Esophagus muscularis mucosa (tissue), 4 donors: ENCODE measurements at regions not wholly inside any gene's neighbourhood (a gene's known extent, or its start where the extent isn't known, plus 50 kb on each side); places are given as distances from the start of the nearest gene placed in this dataset.
"Not testable (repeated sequence)": the region's sequence is repeated elsewhere in the genome, so short reads cannot be mapped to it uniquely, and the experiment has no call there.

Source experiments
- DNase-seq: peaks from one replicate; pipeline ENCODE4 v3.0.0-alpha.2; 2017; ENCODE audit errors: extremely low spot score
- H3K27ac ChIP-seq, 4 donors: fragments of 200-600 bp; sonication (generic); replicated peaks in 1 of 4; 1 replicate in 3 of 4; 2 replicates in 1 of 4; pipeline ENCODE4 v1.5.1; 2016 to 2019; ENCODE audit warnings: mild to moderate bottlenecking in 1 of 4
- H3K27me3 ChIP-seq, 4 donors: fragments of 200-600 bp; sonication (generic); one replicate each; pipeline versions ENCODE4 v1.5.1 to v1.6.0; 2016 to 2019
- H3K36me3 ChIP-seq, 4 donors: fragments of 200-600 bp; sonication (generic); one replicate each; pipeline ENCODE4 v1.5.1; 2016 to 2019
- H3K4me1 ChIP-seq, 4 donors: fragments of 200-600 bp; sonication (generic); one replicate each; pipeline ENCODE4 v1.5.1; 2016 to 2019
- H3K4me3 ChIP-seq, 4 donors: fragments of 200-600 bp; sonication (generic); 1 replicate in 2 of 4; 2 replicates in 2 of 4; pipeline ENCODE4 v1.5.1; 2016 to 2019; ENCODE audit warnings: mild to moderate bottlenecking in 4 of 4, moderate library complexity in 1 of 4
- H3K9me3 ChIP-seq, 4 donors: fragments of 200-600 bp; sonication (generic); 1 replicate in 3 of 4; 2 replicates in 1 of 4; pipeline ENCODE4 v1.5.1; 2016 to 2019
- EP300 ChIP-seq: sonication (generic); formaldehyde crosslinking; IDR thresholded peaks from one replicate; pipeline ENCODE4 v1.6.1; 2017; ENCODE audit warnings: antibody characterized with exemption
- POLR2A ChIP-seq: fragments of 450-650 bp; IDR thresholded peaks from one replicate; pipeline ENCODE4 v1.6.1; 2017; ENCODE audit warnings: antibody characterized with exemption, moderate library complexity, mild to moderate bottlenecking, low read depth
- POLR2AphosphoS5 ChIP-seq, 2 donors: sonication (generic); formaldehyde crosslinking; IDR thresholded peaks; one replicate each; pipeline ENCODE4 v1.6.1; 2017; ENCODE audit warnings: antibody characterized with exemption in 2 of 2
- WGBS: methylation state at CpG from one replicate; pipeline ENCODE4 v1.1.5; 2018; 5-methylcytosine and 5-hydroxymethylcytosine counted together
- intact Hi-C: fragments of 100-400 bp; cut with DNase I; formaldehyde crosslinking; loops from one replicate; pipeline ENCODE4 v1.15.1; 2023
- TF ChIP-seq, protein P1 (sequence below), 3 experiments: fragments of 200-600 bp in 2 of 3; fragments of 450-650 bp in 1 of 3; sonication (generic) in 2 of 3; IDR thresholded peaks; one replicate each; pipeline ENCODE4 v1.5.1; 2017 to 2019; ENCODE audit warnings: antibody characterized with exemption in 3 of 3, mild to moderate bottlenecking in 2 of 3, moderate library complexity in 1 of 3

DNA sequence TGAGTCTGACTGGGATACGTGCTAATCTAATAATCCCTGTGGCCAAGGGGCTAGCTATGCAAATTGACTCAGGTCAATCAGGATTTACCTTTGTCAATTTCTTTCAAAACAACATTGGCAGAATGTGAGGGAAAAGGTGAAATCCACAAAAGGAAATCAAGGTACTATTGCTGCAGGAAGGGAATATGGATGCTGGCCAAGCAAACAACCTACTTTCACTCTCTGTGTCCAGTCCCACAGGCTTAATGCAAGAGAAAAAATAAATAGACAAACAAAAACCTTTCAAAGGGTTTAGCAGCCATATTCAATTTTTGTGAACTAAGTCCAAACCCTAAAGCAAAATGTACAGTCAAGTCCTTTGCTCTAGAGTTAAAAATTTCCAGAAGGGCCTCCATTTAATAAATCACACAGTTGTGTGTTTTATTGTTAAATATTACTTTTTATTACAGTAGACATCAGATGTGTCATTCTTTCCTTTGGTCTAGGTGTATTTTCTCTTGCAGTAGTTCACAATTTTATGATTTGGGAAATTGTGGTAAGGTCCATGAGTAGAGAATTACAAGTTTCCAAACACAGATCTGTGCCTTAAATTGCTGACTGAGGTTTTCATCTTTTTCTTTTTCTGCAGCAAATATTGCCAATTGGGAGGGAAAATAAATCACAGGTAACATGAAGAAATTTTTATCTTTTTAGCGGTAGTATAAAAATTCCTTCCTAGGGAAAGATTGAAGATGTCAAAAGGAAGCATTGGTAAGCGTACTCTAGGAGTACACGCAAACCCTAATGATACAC is 309.1 kb downstream of the DMAC1 start:
- H3K4me1 ChIP-seq: peaks cover 0 to 3% (median 0%) of the 10 kb centered on the region in 4 donors
- DNase-seq: no peak
- TF ChIP-seq EP300 (no peak), POLR2A (no peak), POLR2AphosphoS5 (IDR thresholded peaks at IDR 0.05) (no peak)
- TF ChIP-seq, protein P1, sequence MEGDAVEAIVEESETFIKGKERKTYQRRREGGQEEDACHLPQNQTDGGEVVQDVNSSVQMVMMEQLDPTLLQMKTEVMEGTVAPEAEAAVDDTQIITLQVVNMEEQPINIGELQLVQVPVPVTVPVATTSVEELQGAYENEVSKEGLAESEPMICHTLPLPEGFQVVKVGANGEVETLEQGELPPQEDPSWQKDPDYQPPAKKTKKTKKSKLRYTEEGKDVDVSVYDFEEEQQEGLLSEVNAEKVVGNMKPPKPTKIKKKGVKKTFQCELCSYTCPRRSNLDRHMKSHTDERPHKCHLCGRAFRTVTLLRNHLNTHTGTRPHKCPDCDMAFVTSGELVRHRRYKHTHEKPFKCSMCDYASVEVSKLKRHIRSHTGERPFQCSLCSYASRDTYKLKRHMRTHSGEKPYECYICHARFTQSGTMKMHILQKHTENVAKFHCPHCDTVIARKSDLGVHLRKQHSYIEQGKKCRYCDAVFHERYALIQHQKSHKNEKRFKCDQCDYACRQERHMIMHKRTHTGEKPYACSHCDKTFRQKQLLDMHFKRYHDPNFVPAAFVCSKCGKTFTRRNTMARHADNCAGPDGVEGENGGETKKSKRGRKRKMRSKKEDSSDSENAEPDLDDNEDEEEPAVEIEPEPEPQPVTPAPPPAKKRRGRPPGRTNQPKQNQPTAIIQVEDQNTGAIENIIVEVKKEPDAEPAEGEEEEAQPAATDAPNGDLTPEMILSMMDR (IDR thresholded peaks at IDR 0.05): no peak
- H3K4me3 ChIP-seq: no peak overlapping the region
- no peaks in the 10 kb centered on the region for H3K9me3 ChIP-seq
- intact Hi-C loops: no loop called here
- H3K27me3 ChIP-seq: no peaks in the 10 kb centered on the region
- WGBS: 96% methylated on average over 4 of the region's 4 CpGs
- no peaks in the 10 kb centered on the region for H3K36me3 ChIP-seq
- no peak overlapping the region for H3K27ac ChIP-seq

DNA sequence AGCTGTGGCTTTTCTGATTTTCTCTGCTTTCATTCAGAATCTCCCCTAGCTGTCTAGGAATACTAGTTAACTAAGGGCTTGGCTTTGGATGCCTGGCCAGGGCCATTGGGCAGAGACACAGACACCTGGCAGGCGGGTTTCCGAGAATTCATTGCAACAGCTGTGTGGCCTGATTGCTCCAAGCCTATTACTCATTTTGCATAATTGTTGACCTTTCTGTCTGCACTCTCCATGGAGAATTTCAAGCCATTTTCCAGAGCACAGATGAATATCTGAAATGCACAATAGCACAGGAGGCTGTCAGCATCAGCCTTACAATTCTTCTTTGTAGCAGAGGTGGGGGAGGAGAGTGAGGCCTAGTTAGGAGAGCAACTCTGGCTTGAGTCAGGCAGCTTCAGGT is 310.5 kb downstream of the DMAC1 start:
- no peak for TF ChIP-seq EP300
- WGBS: 66% methylated on average over 2 of the region's 2 CpGs
- intact Hi-C loops: no loop called here

DNA sequence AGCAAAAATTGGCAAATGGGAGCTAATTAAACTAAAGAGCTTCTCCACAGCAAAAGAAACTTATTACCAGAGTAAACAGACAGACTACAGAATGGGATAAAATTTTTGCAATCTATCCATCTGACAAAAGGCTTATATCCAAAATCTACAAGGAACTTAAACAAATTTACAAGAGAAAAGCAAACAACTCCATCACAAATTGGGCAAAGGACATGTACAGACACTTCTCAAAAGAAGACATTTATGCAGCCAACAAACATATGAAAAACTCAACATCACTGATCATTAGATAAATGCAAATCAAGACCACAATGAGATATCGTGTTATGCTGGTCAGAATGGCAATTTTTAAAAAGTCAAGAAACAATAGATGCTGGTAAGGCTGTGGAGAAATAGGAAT is 315.6 kb downstream of the DMAC1 start:
- H3K27me3 ChIP-seq, H3K4me1 ChIP-seq, H3K9me3 ChIP-seq, DNase-seq, H3K4me3 ChIP-seq, H3K36me3 ChIP-seq, intact Hi-C loops, H3K27ac ChIP-seq: not testable (repeated sequence)
- WGBS: 84% methylated on average over 1 of the region's 1 CpG

More for the DNA sequence above, 310.5 kb downstream of the DMAC1 start:
- Histone ChIP-seq H3K36me3 (no peaks in the 10 kb centered on the region), H3K9me3 (no peaks in the 10 kb centered on the region), H3K4me1 (peaks cover 0 to 3% (median 0%) of the 10 kb centered on the region in 4 donors), H3K27me3 (no peaks in the 10 kb centered on the region), H3K4me3 (no peak overlapping the region), H3K27ac (no peak overlapping the region)
- no peak for DNase-seq

DNA sequence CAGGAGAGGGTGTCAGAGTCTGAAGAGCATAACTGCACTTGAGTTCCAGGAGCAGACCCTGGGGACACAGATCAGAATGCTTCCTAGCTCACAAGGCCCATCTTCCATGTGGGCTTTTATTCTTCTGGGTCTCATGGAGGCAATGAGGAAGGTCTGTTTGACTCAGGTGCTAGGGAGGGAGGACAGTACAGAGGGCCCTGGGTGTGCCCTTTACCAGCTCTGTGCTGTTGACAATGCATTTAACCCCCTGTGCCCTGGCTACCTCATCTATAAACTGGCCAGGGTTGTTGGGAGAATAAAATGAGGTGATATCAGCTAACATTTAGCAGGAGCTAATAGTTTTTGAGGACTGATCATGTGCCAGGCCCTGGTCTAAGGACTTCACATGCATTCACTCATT is 318.0 kb downstream of the DMAC1 start:
- no peak for DNase-seq
- intact Hi-C loops: no loop called here
- no peaks in the 10 kb centered on the region for H3K27me3 ChIP-seq
- no peak overlapping the region for H3K27ac ChIP-seq
- no peak for TF ChIP-seq POLR2A
- TF ChIP-seq, protein P1 (IDR thresholded peaks at IDR 0.05): no peak
- TF ChIP-seq POLR2AphosphoS5 (IDR thresholded peaks at IDR 0.05): no peak
- no peak for TF ChIP-seq EP300
- no peaks in the 10 kb centered on the region for H3K4me1 ChIP-seq
- no peak overlapping the region for H3K4me3 ChIP-seq
- H3K36me3 ChIP-seq: no peaks in the 10 kb centered on the region
- no peaks in the 10 kb centered on the region for H3K9me3 ChIP-seq

DNA sequence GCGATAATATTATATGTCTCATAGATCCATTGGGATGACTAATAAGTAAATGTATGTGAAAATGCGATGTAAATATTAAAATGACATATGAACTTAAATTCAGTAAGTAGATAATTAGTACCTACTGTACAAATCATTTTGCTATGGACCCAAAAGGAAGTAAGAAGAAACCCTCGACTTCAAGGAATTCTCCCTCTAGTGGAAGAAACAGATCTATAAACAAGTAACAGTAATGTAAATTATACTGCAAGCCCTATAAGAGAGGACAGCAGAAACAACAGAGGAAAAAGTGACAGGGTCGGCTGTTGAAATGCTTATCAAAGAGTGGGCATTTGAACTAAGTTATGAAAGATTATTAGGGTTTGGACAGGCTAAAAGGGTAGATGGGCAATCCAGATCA is 320.3 kb downstream of the DMAC1 start:
- TF ChIP-seq POLR2A: no peak
- TF ChIP-seq EP300: no peak
- no peak for TF ChIP-seq POLR2AphosphoS5 (IDR thresholded peaks at IDR 0.05)
- Histone ChIP-seq H3K4me1 (no peaks in the 10 kb centered on the region), H3K27me3 (no peaks in the 10 kb centered on the region), H3K27ac (no peak overlapping the region), H3K4me3 (no peak overlapping the region), H3K36me3 (no peaks in the 10 kb centered on the region), H3K9me3 (no peaks in the 10 kb centered on the region)
- intact Hi-C loops: no loop called here
- DNase-seq: no peak
- 84% methylated on average over 4 of the region's 4 CpGs for WGBS

DNA sequence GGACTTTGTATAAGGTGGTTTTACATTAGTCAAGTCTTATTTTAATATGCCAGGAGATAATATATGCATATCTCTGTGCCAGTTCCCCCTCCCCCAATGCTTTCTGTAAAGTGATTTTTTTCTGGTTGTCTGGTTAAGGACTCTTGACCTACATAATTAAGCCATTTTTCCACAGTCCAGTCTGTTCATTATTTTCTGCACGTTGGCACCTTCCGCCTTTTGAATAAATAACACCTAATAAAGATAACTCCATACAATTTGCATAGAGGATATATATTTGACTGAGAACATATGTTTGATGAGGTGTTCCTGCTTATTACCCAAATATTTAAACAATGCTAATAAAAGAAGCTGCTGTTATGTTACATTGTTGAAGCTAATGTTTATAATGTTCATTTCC is 320.9 kb downstream of the DMAC1 start:
- H3K27me3 ChIP-seq: no peaks in the 10 kb centered on the region
- TF ChIP-seq EP300 (no peak), POLR2AphosphoS5 (IDR thresholded peaks at IDR 0.05) (no peak), POLR2A (no peak)
- TF ChIP-seq, protein P1 (IDR thresholded peaks at IDR 0.05): no peak
- H3K36me3 ChIP-seq: no peaks in the 10 kb centered on the region
- H3K4me3 ChIP-seq: no peak overlapping the region
- H3K4me1 ChIP-seq: no peaks in the 10 kb centered on the region
- WGBS: 59% methylated on average over 2 of the region's 2 CpGs
- intact Hi-C loops: no loop called here
- H3K27ac ChIP-seq: no peak overlapping the region
- no peaks in the 10 kb centered on the region for H3K9me3 ChIP-seq
- no peak for DNase-seq
